Kidney (tissue), 13 donors: ENCODE measurements at regions not wholly inside any gene's neighbourhood (a gene's known extent, or its start where the extent isn't known, plus 50 kb on each side); places are given as distances from the start of the nearest gene placed in this dataset.

Experiments
- DNase-seq, 5 donors: peaks; one replicate each; pipeline ENCODE4 v3.0.0-alpha.2; 2013 to 2020
- FAIRE-seq: peaks from 2 replicates; lab custom pipeline; 2012; peaks lifted over from hg19 to GRCh38; lab: Jason Lieb, UNC
- H3K27ac ChIP-seq, 2 donors: one replicate each; pipeline ENCODE4 v1.7.0; 2013; ENCODE audit warnings: low read depth in 2 of 2, low read length in 2 of 2, inconsistent platforms in 1 of 2
- H3K27me3 ChIP-seq: one replicate; pipeline ENCODE4 v1.7.1; 2013; ENCODE audit warnings: low read length, inconsistent platforms; ENCODE audit not compliant: control insufficient read depth, insufficient read depth
- H3K36me3 ChIP-seq, 3 donors: one replicate each; pipeline versions ENCODE4 v1.7.0 to v1.7.1; 2013; ENCODE audit warnings: low read length in 3 of 3, control low read depth in 1 of 3, inconsistent platforms in 1 of 3; ENCODE audit not compliant: insufficient read depth in 3 of 3, control insufficient read depth in 2 of 3
- H3K4me1 ChIP-seq, 3 donors: one replicate each; pipeline versions ENCODE4 v1.7.0 to v1.7.1; 2013; ENCODE audit warnings: low read length in 3 of 3, inconsistent platforms in 1 of 3, low read depth in 1 of 3; ENCODE audit not compliant: control insufficient read depth in 2 of 3, insufficient read depth in 2 of 3
- H3K4me3 ChIP-seq, 3 donors: one replicate each; pipeline versions ENCODE4 v1.7.0 to v1.8.1; 2013; ENCODE audit warnings: low read length in 3 of 3, control low read depth in 1 of 3, inconsistent platforms in 1 of 3
- H3K9ac ChIP-seq, 3 donors: one replicate each; pipeline versions ENCODE4 v1.7.0 to v1.7.1; 2013; ENCODE audit warnings: low read length in 3 of 3, control low read depth in 1 of 3, inconsistent platforms in 1 of 3
- H3K9me3 ChIP-seq, 3 donors: one replicate each; pipeline versions ENCODE4 v1.7.0 to v1.7.1; 2013; ENCODE audit warnings: low read length in 3 of 3, control low read depth in 1 of 3, inconsistent platforms in 1 of 3; ENCODE audit not compliant: control insufficient read depth in 2 of 3, insufficient read depth in 1 of 3
- intact Hi-C: fragments of 100-400 bp; cut with DNase I; formaldehyde crosslinking; loops from one replicate; pipeline ENCODE4 v1.11.1; 2022
- TF ChIP-seq, protein P1 (sequence below): IDR thresholded peaks from 3 replicates; pipeline ENCODE4 v1.5.1; 2012; ENCODE audit warnings: mild to moderate bottlenecking, moderate library complexity, borderline replicate concordance; ENCODE audit not compliant: insufficient read depth; ENCODE audit errors: extremely low read depth
- donor health status: control.
- donor health status: control.
- donor health status: control.
- donor health status: control.
- donor health status: control.
- donor health status: DM: yes; HTN: yes; CAD: no.
- donor health status: Normal renal cell carcinoma (clear cell type).

DNA sequence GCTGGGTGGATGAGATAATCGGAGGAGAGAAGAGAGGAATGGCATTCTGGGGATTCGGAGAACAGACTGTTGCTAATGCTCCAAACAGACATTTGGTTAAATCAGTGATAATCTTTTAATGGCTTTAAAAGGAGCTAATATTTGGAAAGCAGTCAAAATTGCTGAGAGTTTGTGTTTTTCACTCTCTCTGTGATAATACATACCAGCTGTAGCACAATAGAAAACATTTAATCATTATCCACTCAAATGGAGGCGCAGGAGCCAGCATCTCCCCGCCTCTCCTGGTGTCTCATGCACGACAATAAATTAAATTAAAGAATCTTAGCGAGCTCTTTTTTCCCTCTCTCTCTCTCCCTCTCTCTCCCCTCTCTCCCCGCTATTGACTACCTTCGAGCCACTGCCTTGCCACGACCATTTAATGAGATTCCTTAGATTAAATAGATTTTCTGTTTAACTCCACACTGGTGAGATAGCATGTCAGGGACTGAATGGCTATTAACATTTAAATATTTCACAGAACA lies 268.6 kb upstream of the MVB12B start:
- TF ChIP-seq, protein P1, sequence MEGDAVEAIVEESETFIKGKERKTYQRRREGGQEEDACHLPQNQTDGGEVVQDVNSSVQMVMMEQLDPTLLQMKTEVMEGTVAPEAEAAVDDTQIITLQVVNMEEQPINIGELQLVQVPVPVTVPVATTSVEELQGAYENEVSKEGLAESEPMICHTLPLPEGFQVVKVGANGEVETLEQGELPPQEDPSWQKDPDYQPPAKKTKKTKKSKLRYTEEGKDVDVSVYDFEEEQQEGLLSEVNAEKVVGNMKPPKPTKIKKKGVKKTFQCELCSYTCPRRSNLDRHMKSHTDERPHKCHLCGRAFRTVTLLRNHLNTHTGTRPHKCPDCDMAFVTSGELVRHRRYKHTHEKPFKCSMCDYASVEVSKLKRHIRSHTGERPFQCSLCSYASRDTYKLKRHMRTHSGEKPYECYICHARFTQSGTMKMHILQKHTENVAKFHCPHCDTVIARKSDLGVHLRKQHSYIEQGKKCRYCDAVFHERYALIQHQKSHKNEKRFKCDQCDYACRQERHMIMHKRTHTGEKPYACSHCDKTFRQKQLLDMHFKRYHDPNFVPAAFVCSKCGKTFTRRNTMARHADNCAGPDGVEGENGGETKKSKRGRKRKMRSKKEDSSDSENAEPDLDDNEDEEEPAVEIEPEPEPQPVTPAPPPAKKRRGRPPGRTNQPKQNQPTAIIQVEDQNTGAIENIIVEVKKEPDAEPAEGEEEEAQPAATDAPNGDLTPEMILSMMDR, result no peak
- no peak overlapping the region for H3K27ac ChIP-seq
- no peaks in the 10 kb centered on the region for H3K36me3 ChIP-seq
- intact Hi-C loops, result no loop called here
- FAIRE-seq, result no peak
- peaks cover 0 to 3% (median 0%) of the 10 kb centered on the region in 3 donors for H3K9me3 ChIP-seq
- H3K4me1 ChIP-seq, result no peaks in the 10 kb centered on the region
- H3K4me3 ChIP-seq, result no peak overlapping the region
- no peaks in the 10 kb centered on the region for H3K27me3 ChIP-seq
- H3K9ac ChIP-seq, result no peak overlapping the region
- DNase-seq, result peak in 2 of 5 donors; percentile 31 to 40

DNA sequence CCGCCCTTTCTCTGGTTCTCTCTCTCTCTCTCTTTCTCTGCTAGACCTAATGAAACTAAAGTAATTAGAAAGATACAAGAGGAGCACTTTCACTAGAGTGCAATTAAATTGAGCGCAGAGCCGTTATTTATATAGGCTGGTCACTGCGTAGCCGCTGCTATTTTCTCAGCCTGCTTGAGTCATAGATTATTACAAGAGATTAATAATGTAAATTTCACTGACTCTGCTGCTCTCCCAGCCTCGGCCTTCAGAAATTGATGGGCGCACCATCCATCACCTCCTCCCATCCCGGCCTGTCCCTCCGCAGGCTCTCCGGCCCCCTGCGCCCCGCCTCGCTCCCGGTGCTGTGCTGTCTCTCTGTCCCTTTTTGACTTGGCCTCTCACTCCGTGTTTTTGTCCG lies 268.0 kb upstream of the MVB12B start:
- intact Hi-C loops, result no loop called here
- Histone ChIP-seq H3K36me3 (no peaks in the 10 kb centered on the region), H3K9me3 (peaks cover 0 to 3% (median 0%) of the 10 kb centered on the region in 3 donors), H3K9ac (no peak overlapping the region), H3K4me3 (no peak overlapping the region), H3K4me1 (no peaks in the 10 kb centered on the region), H3K27me3 (no peaks in the 10 kb centered on the region), H3K27ac (no peak overlapping the region)
- DNase-seq (peak in 1 of 5 donors; percentile 32), FAIRE-seq (no peak)
- TF ChIP-seq, protein P1, result no peak

DNA sequence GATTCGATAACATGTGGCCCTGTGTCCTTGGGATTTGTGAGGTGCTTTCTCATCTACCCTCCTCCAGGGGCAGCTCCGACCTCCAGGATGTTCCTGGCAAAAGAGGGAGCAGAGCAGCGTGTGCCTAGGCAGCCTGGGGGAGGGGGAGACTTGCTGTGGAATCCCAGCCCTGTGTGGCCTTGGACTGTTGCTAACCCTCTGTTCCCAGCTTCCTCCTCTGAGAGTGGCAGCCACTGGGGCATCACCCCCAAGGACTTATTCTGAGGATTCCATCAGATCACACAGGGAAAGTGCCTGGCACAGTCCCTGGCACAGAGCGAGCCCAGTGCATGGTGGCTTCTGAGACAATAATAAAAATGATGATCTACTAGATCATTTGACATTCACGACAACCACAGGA lies 265.1 kb upstream of the MVB12B start:
- Histone ChIP-seq H3K36me3 (no peaks in the 10 kb centered on the region), H3K9ac (no peak overlapping the region), H3K27me3 (peaks cover 2% of the 10 kb centered on the region), H3K4me3 (no peak overlapping the region), H3K4me1 (no peaks in the 10 kb centered on the region), H3K9me3 (peaks cover 0 to 3% (median 0%) of the 10 kb centered on the region in 3 donors), H3K27ac (no peak overlapping the region)
- FAIRE-seq (no peak), DNase-seq (no peak)
- TF ChIP-seq, protein P1, result no peak
- intact Hi-C loops, result no loop called here
